GM18858 (cell line): ENCODE measurements at regions not wholly inside any gene's neighbourhood (a gene's known extent, or its start where the extent isn't known, plus 50 kb on each side); places are given as distances from the start of the nearest gene placed in this dataset.

Source experiments
- ATAC-seq: cut with Tn5 transposase; IDR thresholded peaks from one replicate; pipeline ENCODE4 v1.9.1; 2021; ENCODE audit not compliant: unreplicated experiment

DNA sequence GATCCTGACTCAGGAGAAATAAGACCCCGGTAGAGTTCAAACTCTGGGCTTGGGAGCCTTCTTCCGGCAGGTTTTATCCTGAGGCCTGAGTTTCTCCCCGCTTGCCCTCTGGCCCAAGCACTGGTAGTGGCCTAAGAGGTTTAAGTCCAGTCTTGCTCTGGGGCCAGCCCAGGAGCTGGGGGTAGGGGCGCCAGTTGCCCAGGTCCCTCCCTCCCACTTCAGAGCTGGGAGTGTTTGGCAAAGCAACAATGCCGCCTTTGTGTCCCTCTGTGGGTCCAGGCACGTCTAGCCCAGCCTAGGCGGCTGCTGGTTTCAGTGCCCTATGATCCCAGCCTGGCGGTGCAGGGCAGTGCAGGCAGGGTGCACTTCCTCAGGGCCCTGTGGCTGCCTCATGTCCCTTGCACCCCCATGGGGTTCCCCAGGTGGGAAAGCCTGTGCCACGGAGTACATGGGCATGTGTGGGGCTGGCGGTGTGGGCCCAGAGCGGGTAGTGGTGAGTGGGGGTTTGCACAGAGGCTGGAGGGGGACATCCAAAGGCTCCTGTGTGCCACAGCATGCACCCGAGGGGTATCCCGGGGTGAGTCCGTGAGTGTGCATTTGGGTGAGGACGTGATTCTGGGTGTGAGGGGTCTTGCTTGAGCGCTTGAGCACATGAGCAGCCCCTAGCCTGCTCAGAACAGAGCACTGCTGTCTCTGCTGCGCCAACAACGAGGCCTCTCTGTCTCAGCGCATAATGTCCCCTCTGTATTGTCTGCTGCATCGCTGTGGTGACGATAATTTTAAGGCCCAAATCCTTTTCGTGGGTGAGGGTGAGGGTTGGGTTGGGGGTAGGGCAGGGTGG lies 61.7 kb upstream of the PSD2 start:
- no peak for ATAC-seq

GRCh38 chr5:139734539-139734916 lies 61.1 kb upstream of the PSD2 start:
- ATAC-seq = no peak

DNA sequence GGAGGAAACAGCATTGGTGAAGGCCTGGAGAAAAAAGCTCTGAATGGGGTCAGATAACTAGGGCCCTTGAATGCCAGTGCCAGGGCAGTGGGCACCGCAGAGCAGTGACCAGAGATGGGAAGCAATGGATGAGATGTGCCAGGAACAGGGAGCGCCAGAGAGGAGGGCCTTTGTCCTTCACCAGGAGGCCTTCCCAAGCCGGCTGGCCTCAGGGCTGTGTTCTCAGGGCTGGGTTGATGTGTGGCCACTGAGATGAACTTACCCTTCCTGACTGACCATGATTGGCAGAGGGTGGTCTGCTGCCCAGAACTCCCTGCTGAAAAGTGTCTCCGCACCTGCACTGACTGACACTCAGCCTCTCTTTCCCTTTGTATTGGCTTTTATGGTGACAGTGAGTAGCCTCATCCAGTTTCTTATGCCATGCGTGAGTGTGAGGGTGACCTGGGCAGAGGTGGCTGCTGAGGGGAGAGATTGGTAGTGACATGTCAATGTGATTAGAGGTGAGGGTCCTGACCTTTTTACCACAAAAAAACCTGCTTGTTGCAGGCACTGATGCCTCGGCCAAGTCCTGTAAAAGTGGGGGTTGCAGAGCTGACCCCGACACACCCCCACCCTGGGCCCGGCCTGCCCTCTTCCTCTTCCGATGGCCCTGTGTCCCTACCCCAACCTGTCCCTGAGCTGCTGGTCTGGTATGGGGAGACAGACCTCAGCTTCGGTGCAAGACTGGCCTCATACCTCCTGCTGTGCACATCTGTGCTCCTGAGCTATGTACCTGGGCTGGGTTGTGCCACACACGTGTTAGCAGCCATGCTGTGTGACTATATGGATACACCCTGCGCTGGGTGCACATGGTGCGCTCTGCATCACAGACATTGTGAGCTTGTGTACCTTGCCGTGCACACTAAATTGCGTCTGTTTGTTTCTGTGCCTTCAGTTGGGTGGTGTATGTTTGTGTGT lies 57.1 kb upstream of the PSD2 start:
- no peak for ATAC-seq

GRCh38 chr5:139739150-139739974 lies 56.2 kb upstream of the PSD2 start:
- no peak for ATAC-seq

GRCh38 chr5:139740138-139740991 lies 55.2 kb upstream of the PSD2 start:
- ATAC-seq = no peak

DNA sequence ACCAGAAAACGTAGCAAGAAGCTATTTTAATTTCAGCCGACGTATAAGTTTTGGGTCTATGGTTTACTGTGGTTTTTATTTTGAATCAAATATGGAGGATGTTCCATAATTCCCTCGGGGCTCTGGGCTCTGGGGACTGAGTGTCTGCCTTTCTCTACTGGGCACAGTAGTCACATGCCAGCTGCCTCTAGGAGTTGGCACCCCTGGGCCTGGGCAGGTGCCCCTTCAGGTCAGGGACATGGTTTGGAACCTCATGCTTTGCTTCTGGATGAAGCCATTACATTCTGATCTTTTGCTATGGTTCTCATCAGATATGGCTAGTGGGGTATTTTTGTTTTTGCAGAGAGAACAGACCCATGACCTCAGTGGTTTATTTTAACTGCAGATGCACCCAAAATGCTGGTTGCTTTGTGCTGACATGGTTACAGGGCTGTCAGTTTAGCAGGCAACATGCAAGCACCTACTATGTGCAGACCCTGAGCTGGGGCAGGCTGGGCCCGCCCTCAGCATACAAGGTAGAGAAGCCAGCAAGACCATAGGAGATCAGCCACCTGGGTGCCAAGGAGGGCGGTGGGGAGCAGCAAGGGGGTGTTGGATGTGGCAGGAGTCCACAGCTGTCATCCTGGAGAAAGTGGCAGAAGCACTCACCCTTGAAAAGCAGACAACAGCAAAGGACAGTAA lies 54.5 kb upstream of the PSD2 start:
- ATAC-seq = no peak

DNA sequence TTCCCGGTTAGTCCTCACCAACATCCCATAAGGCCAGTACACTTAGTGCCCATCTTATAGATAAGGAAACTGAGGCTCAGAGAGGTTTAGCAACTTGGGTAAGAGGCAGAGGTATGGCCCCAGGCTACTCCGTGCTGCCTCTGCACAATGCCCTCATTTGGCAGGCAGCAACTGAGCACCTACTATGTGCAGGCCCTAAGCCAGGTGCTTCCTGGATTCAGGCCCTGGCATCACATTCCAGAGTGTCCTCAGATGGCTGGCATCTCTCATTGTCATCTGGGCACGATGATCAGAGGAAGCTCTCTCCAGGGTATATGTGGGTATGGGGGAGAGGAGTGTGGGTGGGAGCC lies 53.8 kb upstream of the PSD2 start:
- ATAC-seq = no peak

DNA sequence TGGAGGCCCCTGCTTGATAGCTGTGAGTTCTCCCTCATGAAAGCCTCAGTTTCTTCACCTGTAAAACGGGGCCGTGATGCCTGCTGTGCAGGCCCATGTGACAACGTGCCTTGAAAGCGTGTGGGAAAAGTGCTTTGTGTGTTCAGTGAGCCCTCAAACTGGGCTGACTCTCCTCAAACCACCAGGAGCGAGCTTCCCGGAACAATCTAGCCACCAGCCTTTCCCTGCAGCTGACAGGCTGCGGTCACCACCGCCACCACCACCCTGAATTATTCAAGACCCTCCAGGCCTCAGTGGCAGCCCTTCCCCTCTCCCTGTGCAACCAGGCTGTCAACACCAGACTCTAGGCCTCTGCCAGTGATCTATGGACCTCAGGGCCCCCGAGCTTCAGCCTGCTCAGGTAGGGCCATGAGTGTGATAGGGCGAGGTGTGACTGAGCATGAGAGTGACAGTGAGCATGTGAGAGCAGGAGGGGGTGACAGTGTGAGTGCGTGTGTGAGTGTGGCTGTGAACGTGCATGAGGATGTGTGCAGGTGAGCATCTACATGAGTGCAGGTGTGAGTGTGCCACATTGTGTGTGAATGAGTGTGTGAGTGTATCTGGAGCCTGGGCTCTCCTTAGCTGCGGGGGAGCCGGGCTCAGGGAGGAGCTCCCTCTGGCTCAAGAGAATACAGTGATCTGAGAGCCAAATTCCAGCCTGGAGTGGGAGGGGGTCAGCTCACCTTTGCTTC lies 53.3 kb upstream of the PSD2 start:
- ATAC-seq = no peak

DNA sequence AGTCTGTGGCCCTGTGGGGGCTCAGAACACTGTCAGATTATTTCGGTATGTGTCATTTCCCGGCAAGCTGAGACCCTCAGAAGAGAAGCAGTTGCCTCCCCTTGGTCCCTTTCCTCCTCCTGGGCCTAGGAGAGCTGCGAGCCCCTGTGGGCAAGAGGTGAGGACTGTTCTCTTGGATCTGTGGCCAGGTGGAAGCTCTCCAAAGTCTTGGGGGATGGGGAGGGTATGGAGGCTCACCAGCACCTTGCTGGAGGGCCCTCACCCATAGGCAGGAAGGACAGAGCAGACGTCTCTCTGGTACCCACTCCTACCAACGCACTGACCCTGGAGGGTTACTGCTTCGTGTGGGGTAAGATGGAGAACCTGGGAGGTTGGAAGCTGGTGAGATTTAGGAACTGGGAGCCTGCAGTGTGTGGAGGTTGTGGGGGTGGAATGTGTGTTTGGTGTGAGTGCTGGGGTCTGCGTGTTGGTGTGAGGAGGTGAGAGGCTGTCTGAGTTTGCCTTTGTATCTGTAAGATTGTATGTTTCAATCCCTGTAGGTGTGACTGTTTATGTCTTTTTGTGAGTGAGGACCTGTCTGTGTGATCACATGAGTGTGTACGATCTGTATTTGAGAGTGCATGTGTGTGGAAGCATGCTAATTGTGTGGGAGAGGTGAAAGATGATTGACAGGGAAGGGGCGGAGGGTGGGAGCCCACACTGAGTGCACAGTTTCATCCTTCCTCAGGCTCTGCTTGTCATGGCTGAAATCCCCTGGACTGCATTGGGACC lies 52.4 kb upstream of the PSD2 start:
- no peak for ATAC-seq

DNA sequence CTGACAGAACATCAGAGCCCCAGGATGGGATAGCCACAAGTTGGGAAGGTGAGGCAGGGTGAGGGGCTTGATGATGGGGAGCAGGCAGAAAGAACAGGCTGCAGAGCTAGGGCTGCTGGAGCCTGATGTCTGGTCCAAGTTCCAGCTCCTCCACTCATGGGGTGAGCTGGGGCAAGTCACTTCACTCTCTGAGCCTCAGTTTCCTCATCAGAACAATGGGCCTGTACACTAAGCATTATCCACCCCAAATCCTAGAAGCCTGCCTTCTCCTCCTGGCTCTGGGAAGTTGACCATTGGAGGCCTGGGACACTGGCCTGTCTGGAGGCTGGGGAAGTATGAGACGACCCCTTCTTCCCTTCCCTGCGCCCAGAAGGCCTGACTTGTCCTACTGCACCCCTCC lies 51.8 kb upstream of the PSD2 start:
- ATAC-seq = no peak

DNA sequence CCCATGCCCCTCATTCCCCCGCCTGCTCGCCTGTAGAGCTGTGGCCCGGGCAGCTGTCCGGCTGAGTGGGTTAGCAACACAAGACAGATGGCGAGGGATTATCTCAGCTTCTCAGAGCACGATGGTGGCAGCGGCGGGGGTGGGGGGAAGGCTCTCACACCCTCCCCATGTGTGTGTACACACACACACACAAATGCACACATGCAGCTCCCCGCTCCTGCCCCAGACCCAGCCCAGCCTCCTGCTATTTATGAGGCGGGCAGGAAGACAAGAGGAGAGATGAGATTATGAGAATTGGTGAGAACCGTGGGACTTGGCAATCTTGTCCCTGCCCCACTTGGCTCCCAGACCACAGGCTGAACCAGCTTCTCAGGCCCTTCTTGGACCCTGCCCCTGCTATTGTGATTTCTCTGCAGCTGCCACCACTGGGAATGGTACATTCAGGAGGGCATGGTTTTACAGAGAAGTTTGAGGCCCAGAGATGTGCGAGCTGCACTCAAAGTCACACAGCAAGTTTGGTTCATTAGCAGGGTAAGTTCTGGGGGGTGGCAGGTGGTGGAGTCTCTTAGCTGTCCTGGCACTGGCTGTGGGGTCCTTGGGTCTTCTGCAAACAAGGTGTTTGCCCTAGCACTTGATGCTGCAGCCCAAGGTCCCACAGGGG lies 51.0 kb upstream of the PSD2 start:
- ATAC-seq = no peak

GRCh38 chr5:139745132-139745799 lies 50.3 kb upstream of the PSD2 start:
- ATAC-seq = no peak

DNA sequence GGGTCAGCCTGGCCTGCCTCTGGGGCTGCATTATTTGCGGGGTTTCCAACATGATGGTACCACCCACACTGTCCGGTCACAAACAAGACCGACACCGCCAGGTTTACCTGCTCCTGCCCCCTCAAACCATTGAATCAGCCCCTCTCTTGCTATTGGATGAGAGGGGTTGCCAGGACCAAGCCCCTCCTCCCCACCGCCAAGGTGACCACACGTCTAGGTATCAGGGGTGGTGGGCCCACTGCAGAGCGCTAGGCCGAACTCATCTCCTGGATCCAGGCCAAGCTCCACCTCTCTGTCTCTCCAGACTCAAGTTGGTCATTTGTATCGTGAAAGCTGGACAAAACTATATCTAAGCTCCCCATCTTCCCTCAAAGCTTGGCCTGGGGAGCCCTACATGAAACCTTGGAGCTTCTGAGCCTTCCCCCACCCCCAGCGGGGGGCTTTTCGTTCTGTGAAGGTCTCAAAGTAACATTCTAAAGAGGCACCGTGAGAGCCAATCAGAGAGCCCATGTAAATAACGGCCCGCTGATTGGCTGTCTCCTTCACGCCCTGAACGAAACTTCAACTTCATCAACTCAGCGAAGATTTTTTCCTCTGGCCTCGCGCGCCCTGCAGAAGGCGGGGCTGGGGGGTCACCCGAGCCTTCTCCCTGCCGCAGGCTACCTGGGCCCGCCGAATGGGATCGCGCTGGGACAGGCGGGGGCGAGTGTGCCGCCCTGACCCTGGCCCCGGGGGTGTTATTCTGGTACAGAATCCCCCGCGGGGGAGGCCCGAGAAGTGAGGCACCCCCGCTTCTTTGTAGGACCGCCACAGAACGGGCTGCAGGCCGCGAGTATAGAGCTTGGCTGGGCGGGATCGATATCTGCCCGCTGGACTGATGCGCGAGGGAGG lies 49.6 kb upstream of the PSD2 start:
- ATAC-seq = peak; percentile 25
